PC-3 (cell line): ENCODE measurements at regions not wholly inside any gene's neighbourhood (a gene's known extent, or its start where the extent isn't known, plus 50 kb on each side); places are given as distances from the start of the nearest gene placed in this dataset.

Experiments
- ATAC-seq: fragments of 200-7000 bp; cut with Tn5 transposase; 2 replicates; pipeline ENCODE4 v1.9.1; 2020; ENCODE audit warnings: mild to moderate bottlenecking, moderate library complexity
- BruUV-seq: library from RNA; stranded (reverse); fragments of 400-500 nt; replicated peaks from 2 replicates; lab custom pipeline; 2021; lab: Mats Ljungman, UMichigan
- CTCF ChIA-PET: fragments of 300-600 bp; sonication (Branson Sonifier 250); formaldehyde crosslinking; loops from one replicate; lab custom pipeline; 2022; ENCODE audit warnings: antibody characterized with exemption; lab: Charles Lee
- POLR2A ChIA-PET: fragments of 300-600 bp; sonication (Branson Sonifier 250); formaldehyde crosslinking; loops from one replicate; lab custom pipeline; 2022; ENCODE audit warnings: antibody characterized with exemption; ENCODE audit not compliant: unreplicated experiment; lab: Charles Lee
- DNase-seq: peaks from one replicate; pipeline ENCODE4 v3.0.0-alpha.2; 2015
- H2AFZ ChIP-seq: fragments of 300-600 bp; sonication (generic); 2 replicates; pipeline ENCODE4 v1.6.0; 2016; ENCODE audit warnings: antibody characterized with exemption, low read length
- H3F3A ChIP-seq: fragments of 300-600 bp; sonication (generic); one replicate; pipeline ENCODE4 v1.6.0; 2017; ENCODE audit warnings: antibody characterized with exemption, low read length, control low read depth, mild to moderate bottlenecking; ENCODE audit not compliant: unreplicated experiment
- H3K27ac ChIP-seq: fragments of 300-600 bp; sonication (generic); 2 replicates; pipeline ENCODE4 v1.5.1; 2016; ENCODE audit warnings: mild to moderate bottlenecking, low read length
- H3K27me3 ChIP-seq: fragments of 300-600 bp; sonication (generic); 2 replicates; pipeline ENCODE4 v1.6.1; 2016; ENCODE audit warnings: low read length, mixed read lengths
- H3K36me3 ChIP-seq: fragments of 300-600 bp; sonication (generic); 2 replicates; pipeline ENCODE4 v1.6.1; 2016; ENCODE audit warnings: low read depth, mixed run types, low read length, mixed read lengths
- H3K4me1 ChIP-seq: fragments of 300-600 bp; sonication (generic); 2 replicates; pipeline ENCODE4 v1.5.1; 2016; ENCODE audit warnings: low read length; ENCODE audit not compliant: insufficient read depth
- H3K4me2 ChIP-seq: fragments of 300-600 bp; sonication (generic); 2 replicates; pipeline ENCODE4 v1.6.0; 2016; ENCODE audit warnings: low read length
- H3K4me3 ChIP-seq: fragments of 300-600 bp; sonication (generic); 2 replicates; pipeline ENCODE4 v1.5.1; 2016; ENCODE audit warnings: mild to moderate bottlenecking, low read length, mixed read lengths
- H3K79me2 ChIP-seq: fragments of 300-600 bp; sonication (generic); 2 replicates; pipeline ENCODE4 v1.6.1; 2017; ENCODE audit warnings: low read length, mixed read lengths
- H3K9ac ChIP-seq: fragments of 300-600 bp; sonication (generic); 2 replicates; pipeline ENCODE4 v1.6.0; 2016; ENCODE audit warnings: mild to moderate bottlenecking, low read length
- H3K9me2 ChIP-seq: fragments of 300-600 bp; sonication (generic); replicated peaks from 2 replicates; pipeline ENCODE4 v1.6.1; 2016; ENCODE audit warnings: mixed run types, low read length, mixed read lengths
- H3K9me3 ChIP-seq: fragments of 300-600 bp; sonication (generic); 2 replicates; pipeline ENCODE4 v1.6.1; 2016; ENCODE audit warnings: low read length, mixed read lengths
- H4K20me1 ChIP-seq: fragments of 300-600 bp; sonication (generic); 2 replicates; pipeline ENCODE4 v1.6.1; 2016; ENCODE audit warnings: low read length, mixed read lengths
- CTCF ChIP-seq: fragments of 300-600 bp; sonication (generic); conservative IDR thresholded peaks from 2 replicates; pipeline ENCODE4 v1.5.1; 2017; ENCODE audit warnings: antibody characterized with exemption, low read depth, mild to moderate bottlenecking, low read length
- EZH2 ChIP-seq: fragments of 300-600 bp; sonication (generic); IDR thresholded peaks from one replicate; pipeline ENCODE4 v1.6.1; 2017; ENCODE audit warnings: antibody characterized with exemption, mild to moderate bottlenecking, low read length; ENCODE audit not compliant: unreplicated experiment
- EZH2phosphoT487 ChIP-seq: fragments of 300-600 bp; sonication (generic); IDR thresholded peaks from 2 replicates; pipeline ENCODE4 v1.6.1; 2018; ENCODE audit warnings: mild to moderate bottlenecking, antibody characterized with exemption, low read length, borderline replicate concordance
- intact Hi-C: fragments of 100-400 bp; cut with micrococcal nuclease; formaldehyde crosslinking; loops from 2 replicates; pipeline ENCODE4 v1.9.0; 2023

- Histone ChIP-seq H3K79me2 (no peaks in the 10 kb centered on the region), H3K9me2 (no peaks in the 10 kb centered on the region), H2AFZ (no peak overlapping the region), H3K4me3 (no peak overlapping the region), H3F3A (no peaks in the 10 kb centered on the region), H3K9ac (no peak overlapping the region), H3K4me2 (no peak overlapping the region), H3K9me3 (peaks cover 19% of the 10 kb centered on the region; the same call in 1 of the 2 replicates), H3K27ac (no peak overlapping the region), H4K20me1 (no peaks in the 10 kb centered on the region), H3K36me3 (no peaks in the 10 kb centered on the region), H3K4me1 (no peaks in the 10 kb centered on the region), H3K27me3 (peaks cover 38% of the 10 kb centered on the region)
- no peak for TF ChIP-seq CTCF
- TF ChIP-seq EZH2phosphoT487: no peak
- TF ChIP-seq EZH2: no peak
- no peak for ATAC-seq
- intact Hi-C loops: no loop called here
- ChIA-PET CTCF (no interaction called here), POLR2A (no interaction called here)
- no peak for DNase-seq
- BruUV-seq: no TSS peak
Measured at GRCh38 chr1:4268262-4268888, 368.3 kb upstream of the C1orf174 start.

GRCh38 chr1:4268889-4269284 lies 368.8 kb upstream of the C1orf174 start:
- no peaks in the 10 kb centered on the region for H3K4me1 ChIP-seq
- H3F3A ChIP-seq: no peaks in the 10 kb centered on the region
- H3K4me2 ChIP-seq: no peak overlapping the region
- no peak overlapping the region for H3K9ac ChIP-seq
- H2AFZ ChIP-seq: no peak overlapping the region
- no peaks in the 10 kb centered on the region for H3K36me3 ChIP-seq
- ATAC-seq (no peak), DNase-seq (no peak)
- 0 out of 2 replicates have a peak, but pooled peaks cover 17% of the 10 kb centered on the region for H3K9me3 ChIP-seq
- H3K4me3 ChIP-seq: no peak overlapping the region
- TF ChIP-seq EZH2phosphoT487 (no peak), CTCF (no peak), EZH2 (no peak)
- H4K20me1 ChIP-seq: no peaks in the 10 kb centered on the region
- no TSS peak for BruUV-seq
- POLR2A ChIA-PET: no interaction called here
- no peaks in the 10 kb centered on the region for H3K9me2 ChIP-seq
- H3K79me2 ChIP-seq: no peaks in the 10 kb centered on the region
- CTCF ChIA-PET: no interaction called here
- H3K27ac ChIP-seq: no peak overlapping the region
- peaks cover 42% of the 10 kb centered on the region for H3K27me3 ChIP-seq
- intact Hi-C loops: no loop called here

GRCh38 chr1:4269330-4269729 lies 369.3 kb upstream of the C1orf174 start:
- no peak for DNase-seq
- Histone ChIP-seq H3K4me1 (no peaks in the 10 kb centered on the region), H2AFZ (no peak overlapping the region), H3K9me2 (no peaks in the 10 kb centered on the region), H3K4me2 (no peak overlapping the region), H3K79me2 (no peaks in the 10 kb centered on the region), H3F3A (no peaks in the 10 kb centered on the region), H3K9me3 (0 out of 2 replicates have a peak, but pooled peaks cover 17% of the 10 kb centered on the region), H3K36me3 (no peaks in the 10 kb centered on the region), H3K27me3 (peaks cover 42% of the 10 kb centered on the region), H3K9ac (no peak overlapping the region), H3K4me3 (no peak overlapping the region), H3K27ac (no peak overlapping the region), H4K20me1 (no peaks in the 10 kb centered on the region)
- POLR2A ChIA-PET: no interaction called here
- CTCF ChIA-PET: no interaction called here
- intact Hi-C loops: no loop called here
- TF ChIP-seq CTCF: no peak
- BruUV-seq: no TSS peak
- ATAC-seq: no peak
